ENCODE measurements at regions not wholly inside any gene's neighbourhood (a gene's known extent, or its start where the extent isn't known, plus 50 kb on each side); places are given as distances from the start of the nearest gene placed in this dataset.

- TF ChIP-seq CTCF (conservative IDR thresholded peaks at IDR 0.05) (no peak), ZFX (IDR thresholded peaks at IDR 0.05) (no peak)
Measured at GRCh38 chr14:66233591-66233990, 252.6 kb upstream of the CCDC196 start.
